Left cardiac atrium (tissue), 4 donors: ENCODE measurements at regions not wholly inside any gene's neighbourhood (a gene's known extent, or its start where the extent isn't known, plus 50 kb on each side); places are given as distances from the start of the nearest gene placed in this dataset.
"Not testable (repeated sequence)": the region's sequence is repeated elsewhere in the genome, so short reads cannot be mapped to it uniquely, and the experiment has no call there.

Experiments used
- ATAC-seq, 2 donors: fragments of 200-7000 bp; cut with Tn5 transposase; one replicate each; pipeline ENCODE4 v1.9.1; 2020; ENCODE audit warnings: mild to moderate bottlenecking in 2 of 2, moderate library complexity in 2 of 2
- DNase-seq: peaks from one replicate; pipeline ENCODE4 v3.0.0-alpha.2; 2020
- intact Hi-C, 2 donors: fragments of 100-400 bp; cut with DNase I; formaldehyde crosslinking; loops; one replicate each; pipeline versions ENCODE4 v1.14.1 to v1.15.1; 2022 to 2023
- donor health status: DM: no; HTN: yes; CAD: no.
- donor health status: DM: no; HTN: yes; CAD: no; lungs with severe emphysema.
- donor health status: DM: yes; HTN: yes; CAD: no.
- donor health status: Dilated cardiomyopathy.

DNA sequence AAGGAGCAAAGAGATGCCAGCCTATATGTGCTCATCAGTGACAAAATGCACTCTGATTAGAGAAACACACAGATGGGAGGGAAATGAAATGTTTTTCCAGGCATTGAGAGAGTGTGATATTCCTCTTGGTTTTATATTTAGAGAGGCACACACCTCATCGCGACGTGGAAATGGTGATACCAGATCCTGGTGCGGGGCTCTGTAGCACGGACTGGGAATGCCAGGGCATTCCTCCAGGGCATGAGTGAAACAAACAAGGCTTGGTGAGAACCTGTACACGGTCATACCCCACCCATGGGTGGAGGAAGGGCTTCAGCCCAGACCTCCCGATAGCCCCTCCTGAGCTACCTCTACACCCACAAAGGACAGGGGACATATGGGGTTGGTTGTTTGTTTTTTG lies 280.2 kb downstream of the C16orf95 start:
- no peak for ATAC-seq
- intact Hi-C loops: no loop called here
- DNase-seq: no peak

DNA sequence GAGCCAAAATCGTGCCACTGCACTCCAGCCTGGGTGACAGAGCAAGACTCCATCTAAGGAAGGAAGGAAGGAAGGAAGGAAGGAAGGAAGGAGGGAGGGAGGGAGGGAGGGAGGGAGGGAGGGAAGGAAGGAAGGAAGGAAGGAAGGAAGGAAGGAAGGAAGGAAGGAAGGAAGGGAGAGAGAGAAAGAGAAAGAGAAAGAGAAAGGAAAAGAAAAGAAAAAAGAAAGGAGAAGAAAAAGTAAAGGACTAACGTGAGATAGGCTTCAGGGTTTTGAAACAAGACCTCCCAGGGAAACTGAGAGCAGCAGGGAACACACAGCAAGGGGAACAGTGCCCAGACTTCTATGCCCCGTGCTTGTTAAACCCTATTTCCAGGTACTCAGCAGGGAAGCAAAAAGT lies 278.7 kb downstream of the C16orf95 start:
- intact Hi-C loops, DNase-seq, ATAC-seq: not testable (repeated sequence)

DNA sequence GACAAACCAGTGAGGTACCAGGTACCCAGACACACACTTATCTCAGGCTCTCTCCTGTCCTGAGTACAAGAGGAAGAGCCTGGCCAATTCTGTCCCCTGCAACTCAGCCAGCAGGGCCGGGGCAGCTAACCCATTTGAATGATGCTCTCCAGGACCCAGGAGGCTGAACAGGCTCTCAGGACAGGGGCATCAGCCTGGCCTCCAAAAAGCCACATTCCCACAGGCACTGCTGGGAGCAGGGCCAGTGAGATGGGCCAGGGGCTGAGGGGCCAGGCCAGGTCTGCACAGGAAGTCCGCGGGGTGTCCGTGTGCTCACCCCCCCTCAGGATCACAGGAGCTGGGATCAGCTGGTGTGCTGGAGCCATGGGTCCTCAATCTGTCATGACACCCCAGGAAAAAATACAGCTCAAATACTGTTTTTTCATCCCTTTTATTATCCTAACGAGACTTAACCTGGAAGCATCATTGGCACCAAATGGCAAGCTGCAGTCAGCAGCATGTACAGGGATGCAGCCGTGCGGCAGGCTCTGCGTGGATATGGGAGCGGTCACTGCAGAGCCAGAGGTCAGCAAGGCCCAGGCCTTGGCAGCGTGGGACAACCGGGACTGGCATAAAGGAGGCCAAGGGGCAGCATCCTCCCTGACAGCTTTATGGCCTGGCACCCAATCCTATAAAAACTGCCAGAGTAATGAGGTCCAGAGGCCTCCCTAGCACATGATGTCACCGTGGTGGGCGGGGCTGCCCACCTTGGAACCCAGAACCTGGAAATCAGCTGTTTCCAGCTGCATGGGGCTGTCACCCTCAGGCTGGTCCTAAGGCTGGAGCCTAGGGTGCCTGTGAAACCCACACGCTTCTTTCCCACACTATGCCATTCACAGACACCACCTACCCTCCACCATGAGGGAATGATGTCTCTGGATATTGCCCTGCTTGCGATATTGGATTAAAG lies 276.7 kb downstream of the C16orf95 start:
- DNase-seq (no peak), ATAC-seq (no peak)
- intact Hi-C loops: no loop called here

DNA sequence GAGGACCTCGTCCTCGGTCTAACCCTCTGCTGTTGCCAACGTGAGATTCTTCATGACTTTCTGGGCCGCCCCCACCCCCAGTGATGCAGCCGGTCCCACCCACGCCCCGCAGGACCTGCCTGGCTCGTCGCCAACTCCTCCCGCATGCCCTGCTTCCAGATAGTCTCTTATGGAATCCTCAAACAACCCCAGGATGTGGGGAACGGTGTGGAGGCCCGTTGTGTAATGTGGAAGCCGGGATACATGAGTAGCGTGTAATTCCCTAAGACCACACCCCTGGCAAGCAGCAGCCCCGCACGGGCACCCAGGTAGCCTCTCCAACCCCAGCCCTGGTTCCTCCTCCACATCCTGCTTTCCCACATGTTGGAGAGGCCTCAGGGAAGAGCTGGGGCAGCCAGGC lies 275.9 kb downstream of the C16orf95 start:
- intact Hi-C loops: no loop called here
- DNase-seq: no peak
- ATAC-seq: no peak

DNA sequence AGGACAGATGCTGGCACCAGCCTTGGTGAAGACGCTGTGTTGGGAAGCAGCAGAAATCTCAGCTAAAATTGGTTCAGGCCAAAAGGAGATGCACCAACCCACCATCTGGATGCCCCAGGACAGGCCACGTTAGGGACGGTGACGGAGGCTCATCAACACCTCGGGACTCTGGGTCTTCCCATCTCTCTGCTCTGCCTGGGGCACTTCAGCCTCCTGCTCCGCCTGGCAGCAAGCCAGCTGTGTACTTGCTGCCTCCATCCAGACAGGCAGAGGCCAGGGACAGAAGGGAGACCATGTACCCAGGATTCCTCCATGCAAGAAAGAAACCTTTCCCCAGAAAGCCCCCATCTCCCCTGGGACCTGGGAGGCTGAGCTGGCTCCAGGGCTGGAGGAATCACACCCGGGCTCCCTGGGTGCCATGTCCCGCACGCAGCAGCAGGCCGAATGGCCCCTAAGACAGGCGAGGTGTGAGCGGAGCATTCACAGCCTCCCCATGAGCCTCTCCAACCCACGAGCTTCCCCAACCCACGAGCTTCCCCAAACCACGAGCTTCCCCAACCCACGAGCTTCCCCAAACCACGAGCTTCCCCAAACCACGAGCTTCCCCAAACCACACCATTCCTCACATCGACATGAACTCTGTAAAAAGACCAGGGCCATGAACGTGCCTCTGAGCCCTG lies 274.5 kb downstream of the C16orf95 start:
- ATAC-seq (peak; percentile 27 to 50), DNase-seq (no peak)
- intact Hi-C loops: no loop called here

DNA sequence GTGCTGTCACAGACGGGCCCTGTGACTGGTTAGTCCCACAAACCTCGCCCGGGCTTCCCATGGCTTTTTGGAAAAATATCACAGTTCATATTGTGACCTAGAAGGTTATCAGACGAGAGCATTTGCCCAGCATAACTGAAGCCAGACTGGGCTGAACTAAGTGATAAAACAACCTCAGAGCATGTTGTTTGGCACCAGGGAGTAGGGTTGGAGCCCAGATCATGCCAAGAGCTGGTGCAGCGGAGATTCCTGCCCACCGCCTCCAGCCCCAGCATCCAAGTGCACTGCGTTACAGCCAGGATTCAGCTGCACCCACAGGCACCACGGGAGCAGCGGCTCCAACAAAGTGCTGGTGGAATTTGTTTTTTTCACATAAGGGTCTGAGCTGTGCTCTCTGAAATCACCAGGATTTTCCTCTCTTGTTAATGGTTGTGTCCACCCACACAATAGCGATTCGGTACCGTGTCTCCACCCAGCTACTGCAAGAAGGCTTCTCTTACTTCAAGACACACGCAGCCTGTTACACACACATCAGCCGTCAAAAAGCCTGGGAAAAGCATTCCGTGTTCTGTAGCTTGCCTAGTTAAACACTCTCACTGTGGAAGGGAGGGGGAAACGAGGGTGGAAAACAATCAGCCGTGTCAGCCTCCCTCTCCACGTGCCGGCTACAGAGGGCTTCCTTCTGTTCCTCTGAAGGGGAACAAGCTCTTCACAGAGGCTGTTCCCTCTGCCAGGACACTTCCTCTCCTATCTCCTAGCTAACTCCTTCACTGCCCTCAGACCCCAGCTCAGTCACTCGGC lies 273.8 kb downstream of the C16orf95 start:
- ATAC-seq: peak; percentile 70 to 77
- intact Hi-C loops: no loop called here
- no peak for DNase-seq

DNA sequence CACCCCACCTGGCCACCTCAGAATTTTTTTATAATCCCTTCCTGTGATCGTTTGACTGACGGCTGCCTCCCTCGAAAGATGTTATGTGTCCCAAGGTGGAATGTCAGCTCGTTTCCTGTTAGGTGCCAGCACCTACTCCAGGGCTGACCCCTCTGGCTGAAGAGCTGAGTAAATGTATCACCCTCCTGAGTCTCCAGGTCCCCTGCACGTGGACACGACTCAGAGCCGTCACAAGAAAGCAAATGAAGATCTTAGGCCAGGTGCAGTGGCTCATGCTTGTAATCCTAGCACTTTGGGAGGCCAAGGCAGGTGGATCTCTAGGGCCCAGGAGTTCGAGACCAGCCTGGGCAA lies 273.2 kb downstream of the C16orf95 start:
- intact Hi-C loops: no loop called here
- ATAC-seq: no peak
- DNase-seq: no peak

DNA sequence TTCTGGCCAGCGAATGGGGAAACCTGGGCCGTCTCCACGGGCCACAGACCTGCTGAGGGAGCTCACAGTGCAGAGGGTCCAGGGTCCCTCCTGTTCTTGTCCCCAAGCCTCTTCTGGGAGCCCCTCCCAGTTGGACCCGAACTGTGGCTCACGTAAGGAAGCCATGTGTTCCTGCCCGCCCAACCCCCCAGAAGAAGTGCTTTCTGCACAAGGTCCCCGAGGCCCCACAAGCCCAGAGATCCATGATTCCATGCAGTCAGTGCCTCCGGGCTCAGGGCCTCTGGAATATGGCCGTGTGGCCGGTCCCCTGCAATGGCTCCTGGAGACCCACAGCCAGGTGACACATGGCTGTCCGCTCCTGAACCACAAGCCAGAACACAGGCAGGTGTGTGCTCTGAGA lies 272.4 kb downstream of the C16orf95 start:
- no peak for DNase-seq
- intact Hi-C loops: no loop called here
- no peak for ATAC-seq

DNA sequence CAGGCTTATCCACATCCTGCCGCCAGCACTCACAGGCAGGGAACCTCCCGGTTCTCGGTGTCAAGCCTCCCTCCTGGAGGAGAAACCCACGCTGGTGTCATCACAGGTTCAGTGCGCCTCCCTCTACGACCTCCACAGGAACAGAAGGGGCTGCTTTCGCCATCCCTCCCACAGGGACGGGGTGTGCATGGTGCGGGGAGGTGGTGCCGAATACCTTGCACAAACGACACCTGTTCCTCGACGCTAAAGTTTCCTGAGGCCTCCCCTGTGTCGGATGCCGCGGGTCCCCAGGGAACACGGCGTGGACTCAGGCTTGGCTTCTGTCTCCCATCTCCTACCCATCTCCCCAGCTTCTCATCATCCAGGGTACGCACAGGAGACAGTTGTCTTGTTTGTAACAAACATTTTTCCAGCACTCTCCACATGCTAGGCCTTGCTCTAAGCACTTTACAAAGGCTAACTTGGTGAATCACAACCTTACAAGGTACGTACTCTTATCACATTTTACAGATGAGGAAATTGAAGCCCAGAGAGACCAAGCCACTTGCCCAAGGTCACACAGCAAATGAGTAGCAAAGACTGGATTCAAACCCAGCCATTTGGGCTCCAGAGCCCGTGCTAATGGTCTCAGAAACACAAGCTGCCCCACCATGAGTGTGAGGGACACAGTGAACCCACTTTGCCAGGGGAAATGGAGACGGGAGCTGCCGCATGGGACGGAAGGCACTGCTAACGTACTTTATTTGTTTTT lies 271.6 kb downstream of the C16orf95 start:
- DNase-seq: no peak
- intact Hi-C loops: no loop called here
- no peak for ATAC-seq

DNA sequence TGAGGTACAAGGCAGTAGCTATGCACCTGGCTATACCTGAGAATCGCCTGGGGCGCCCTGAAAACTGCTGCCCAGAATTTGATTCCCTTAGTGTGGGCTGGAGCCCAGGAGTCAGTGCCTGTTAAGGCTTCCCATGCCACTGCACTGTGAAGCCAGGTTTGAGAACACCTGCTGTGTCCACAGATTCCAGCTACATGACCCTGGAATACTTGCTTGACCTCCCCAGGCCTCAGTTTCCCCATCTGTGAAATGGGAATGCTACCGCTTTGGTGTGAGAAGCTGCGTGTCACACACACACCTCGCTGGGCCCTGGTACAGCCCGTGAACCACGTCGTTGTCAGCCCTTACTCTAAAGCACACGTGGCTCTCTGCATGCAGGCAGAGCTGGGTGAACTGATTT lies 271.0 kb downstream of the C16orf95 start:
- intact Hi-C loops: no loop called here
- ATAC-seq: no peak
- no peak for DNase-seq

DNA sequence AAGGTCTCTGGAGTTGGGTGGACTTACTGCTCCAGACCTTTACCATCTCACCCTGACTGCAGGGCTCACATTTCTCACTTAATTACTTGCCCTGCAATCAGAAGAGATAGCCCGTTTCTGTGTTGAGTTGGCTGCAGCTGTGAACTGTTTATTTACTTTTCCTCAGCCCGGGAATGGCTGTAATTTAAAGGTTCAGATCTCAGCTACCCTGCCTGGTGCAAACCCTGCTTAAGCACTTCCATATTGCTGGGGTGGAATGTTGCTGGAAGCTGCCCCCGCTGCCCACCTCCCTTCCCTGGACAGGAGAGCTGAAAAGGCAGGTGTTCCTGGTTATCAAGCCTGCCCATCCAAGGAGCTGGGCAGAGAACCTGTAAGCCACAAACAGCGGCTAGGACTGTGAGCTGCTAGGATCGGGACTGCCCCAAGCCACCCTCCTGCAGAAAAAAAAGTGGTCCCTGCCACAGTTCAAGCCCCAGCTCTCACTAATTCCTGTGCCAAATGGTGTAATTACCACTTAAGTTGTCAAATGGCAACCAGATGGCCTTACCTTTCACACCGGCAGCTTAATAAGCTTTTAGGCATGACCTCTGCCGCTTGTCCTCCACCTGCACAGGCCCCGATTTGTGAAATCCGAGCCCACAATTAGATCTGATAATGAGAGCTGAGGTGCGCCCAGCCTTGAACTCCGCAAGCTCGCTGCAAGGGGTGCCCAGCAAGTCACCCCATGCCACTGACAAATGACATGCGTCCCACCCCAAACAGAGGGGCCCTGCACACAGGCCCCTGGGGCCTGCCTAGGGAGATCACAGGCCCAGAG lies 269.8 kb downstream of the C16orf95 start:
- intact Hi-C loops: no loop called here
- DNase-seq: no peak
- ATAC-seq: no peak

DNA sequence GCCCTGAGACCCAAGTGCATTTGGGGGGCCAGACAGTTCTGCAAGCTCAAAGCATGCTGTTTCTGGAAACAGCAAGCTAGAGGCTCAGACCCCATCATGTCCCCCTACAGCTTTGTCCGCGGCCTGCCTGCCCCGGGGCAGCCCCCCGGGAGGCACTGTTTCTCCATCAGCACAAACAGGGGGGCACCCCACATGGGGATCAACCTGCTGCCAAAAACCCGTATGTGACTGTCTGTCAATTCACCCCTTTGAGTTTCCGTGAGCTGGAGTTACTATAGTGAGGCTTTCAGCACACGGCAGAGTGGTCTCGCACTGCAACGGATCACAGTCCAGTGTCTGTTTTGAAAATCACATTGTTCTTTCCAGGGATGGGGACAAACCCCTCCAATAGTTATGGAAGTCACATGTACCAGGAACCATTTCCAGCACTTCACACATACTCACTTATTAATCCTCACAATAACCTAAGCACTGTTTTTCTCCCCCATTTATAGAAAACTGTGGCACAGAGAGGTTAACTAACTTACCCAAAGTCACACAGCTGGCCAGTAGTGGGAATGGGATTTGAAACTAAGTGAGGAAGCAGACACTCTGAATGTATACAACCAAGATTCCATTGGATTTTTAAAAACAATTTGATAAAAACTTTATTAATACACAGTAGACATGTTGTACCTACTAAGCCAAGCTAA lies 269.0 kb downstream of the C16orf95 start:
- intact Hi-C loops: no loop called here
- no peak for DNase-seq
- no peak for ATAC-seq

DNA sequence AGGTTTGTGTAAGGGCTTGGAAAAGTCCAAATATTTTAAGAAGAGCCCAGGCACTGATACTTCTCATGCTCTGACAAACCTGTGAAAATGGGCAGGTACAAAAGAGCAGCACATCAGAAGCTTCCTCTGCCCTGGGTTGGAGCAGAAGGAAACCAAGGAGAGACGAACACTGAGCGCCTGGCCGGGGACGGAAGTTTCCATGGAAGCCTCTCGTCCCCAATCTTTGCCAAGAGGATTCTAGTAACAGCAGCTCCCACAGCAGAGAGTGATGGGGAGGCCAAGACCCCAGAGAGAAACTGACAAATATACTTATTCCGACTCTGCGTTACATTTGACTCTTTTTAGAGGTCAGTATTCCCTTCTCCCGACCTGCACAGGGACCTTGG lies 268.5 kb downstream of the C16orf95 start:
- ATAC-seq (no peak), DNase-seq (no peak)
- intact Hi-C loops: no loop called here

DNA sequence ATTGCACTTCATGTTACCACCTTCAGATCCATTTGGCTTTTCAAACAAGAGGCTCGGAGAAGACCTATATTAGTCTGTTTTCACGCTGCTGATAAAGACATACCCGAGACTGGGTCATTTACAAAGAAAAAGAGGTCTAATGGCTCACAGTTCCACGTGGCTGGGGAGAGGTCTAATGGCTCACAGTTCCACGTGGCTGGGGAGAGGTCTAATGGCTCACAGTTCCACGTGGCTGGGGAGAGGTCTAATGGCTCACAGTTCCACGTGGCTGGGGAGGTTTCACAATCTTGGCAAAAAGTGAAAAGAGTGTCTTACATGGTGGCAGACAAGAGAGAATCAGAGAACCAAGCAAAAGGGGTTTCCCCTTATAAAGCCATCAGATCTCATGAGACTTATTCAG lies 268.0 kb downstream of the C16orf95 start:
- DNase-seq, intact Hi-C loops, ATAC-seq: not testable (repeated sequence)

DNA sequence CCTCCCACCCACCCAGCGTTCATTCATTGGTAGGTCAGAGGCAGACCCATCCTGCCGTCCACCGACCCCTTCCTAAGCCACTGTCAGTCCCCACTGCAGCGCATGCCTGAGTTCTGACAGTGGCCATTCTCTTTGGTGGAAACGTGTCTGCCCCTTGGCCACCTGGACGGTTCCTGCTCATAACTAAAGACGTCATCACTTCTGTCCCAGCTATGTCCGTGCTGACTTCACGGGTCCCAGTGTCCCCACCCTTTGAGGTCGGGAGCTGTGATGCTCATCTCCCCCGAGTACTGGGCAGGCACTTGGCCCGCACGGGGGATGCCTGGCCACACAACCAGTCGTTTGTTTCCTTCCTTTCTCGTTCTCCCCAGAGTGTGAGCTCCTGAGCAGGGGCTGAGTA lies 267.1 kb downstream of the C16orf95 start:
- no peak for ATAC-seq
- no peak for DNase-seq
- intact Hi-C loops: no loop called here

DNA sequence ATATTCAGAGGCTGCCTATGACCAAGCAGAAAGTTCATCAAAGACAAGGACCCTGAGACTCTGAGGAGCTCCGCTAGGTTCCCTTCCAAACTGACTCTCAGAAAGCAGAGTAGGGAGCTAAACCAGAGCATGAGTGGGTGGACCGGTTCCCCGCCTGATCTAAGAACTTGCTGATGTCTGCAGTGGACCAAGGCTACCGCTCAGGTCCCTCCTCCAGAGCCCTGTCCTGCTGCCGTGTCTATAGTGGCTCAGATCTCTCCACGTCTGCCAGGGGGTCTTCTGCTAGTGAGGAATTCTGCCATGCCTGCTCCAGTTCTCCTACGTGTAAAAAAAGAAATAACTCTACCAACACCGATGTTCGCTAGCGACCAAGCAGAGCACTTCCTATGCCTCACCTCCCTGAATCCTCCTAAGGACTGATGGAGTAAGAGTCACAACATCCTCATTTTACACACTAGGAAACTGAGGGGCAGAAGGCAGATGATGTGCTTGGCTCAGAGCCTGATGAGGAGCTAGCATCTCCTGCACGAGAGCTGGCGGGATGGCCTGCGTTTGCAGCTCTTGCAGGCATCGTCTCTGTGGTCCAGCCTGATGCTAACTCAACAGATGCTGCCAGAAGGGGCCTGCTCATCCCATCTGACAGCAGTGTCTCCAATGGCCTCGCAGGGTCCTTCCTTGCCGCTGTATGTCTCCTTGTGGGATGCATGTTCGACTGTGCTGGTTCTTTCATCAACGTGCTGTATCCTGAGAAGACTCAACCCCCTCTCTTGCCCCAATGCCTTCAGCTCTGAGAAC lies 265.5 kb downstream of the C16orf95 start:
- no peak for DNase-seq
- intact Hi-C loops: no loop called here
- ATAC-seq: no peak

DNA sequence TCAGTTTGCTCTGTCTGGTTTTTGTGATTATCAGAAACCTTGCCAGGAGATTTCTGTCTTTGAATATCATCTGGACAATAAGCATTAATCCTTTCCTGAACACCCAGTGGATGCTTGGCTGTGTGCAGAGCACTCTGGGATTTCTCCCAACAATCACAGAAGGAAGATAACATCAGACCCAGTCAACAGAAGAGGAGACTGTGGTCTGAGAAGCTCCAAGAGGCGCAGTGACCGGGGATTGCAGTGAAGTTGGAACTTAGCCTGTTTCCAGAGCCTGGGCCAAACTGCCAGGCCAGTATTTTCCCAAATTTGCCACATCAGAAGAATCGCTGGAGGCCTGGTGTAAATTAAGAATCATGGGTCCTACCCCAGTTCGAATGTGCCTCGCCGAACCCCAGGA lies 264.7 kb downstream of the C16orf95 start:
- no peak for DNase-seq
- peak; percentile 38 to 77 for ATAC-seq
- intact Hi-C loops: no loop called here
